ENCODE measurements at regions not wholly inside any gene's neighbourhood (a gene's known extent, or its start where the extent isn't known, plus 50 kb on each side); places are given as distances from the start of the nearest gene placed in this dataset.
"Not testable (repeated sequence)": the region's sequence is repeated elsewhere in the genome, so short reads cannot be mapped to it uniquely, and the experiment has no call there.

DNA sequence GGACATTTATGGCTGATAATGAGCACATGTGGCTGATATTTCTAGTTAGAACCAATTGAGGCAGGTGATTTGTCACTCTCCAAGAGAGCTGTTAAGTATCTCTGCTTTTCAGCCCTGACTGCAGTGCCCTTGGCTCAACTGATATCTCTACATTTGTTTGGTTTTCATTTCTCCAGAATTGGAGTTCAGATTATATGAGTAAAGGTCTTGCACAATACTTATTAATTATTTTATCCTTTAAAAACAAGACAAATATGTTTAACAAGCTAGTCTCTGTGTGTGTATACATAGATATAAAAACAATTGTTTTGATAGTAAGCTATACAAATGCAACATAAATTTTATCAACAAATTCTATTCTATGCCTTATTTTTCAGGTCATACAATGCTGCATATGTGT is 105.2 kb downstream of the BRMS1L start:
- TF ChIP-seq, protein P1, sequence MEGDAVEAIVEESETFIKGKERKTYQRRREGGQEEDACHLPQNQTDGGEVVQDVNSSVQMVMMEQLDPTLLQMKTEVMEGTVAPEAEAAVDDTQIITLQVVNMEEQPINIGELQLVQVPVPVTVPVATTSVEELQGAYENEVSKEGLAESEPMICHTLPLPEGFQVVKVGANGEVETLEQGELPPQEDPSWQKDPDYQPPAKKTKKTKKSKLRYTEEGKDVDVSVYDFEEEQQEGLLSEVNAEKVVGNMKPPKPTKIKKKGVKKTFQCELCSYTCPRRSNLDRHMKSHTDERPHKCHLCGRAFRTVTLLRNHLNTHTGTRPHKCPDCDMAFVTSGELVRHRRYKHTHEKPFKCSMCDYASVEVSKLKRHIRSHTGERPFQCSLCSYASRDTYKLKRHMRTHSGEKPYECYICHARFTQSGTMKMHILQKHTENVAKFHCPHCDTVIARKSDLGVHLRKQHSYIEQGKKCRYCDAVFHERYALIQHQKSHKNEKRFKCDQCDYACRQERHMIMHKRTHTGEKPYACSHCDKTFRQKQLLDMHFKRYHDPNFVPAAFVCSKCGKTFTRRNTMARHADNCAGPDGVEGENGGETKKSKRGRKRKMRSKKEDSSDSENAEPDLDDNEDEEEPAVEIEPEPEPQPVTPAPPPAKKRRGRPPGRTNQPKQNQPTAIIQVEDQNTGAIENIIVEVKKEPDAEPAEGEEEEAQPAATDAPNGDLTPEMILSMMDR (IDR thresholded peaks at IDR 0.05), result no peak

DNA sequence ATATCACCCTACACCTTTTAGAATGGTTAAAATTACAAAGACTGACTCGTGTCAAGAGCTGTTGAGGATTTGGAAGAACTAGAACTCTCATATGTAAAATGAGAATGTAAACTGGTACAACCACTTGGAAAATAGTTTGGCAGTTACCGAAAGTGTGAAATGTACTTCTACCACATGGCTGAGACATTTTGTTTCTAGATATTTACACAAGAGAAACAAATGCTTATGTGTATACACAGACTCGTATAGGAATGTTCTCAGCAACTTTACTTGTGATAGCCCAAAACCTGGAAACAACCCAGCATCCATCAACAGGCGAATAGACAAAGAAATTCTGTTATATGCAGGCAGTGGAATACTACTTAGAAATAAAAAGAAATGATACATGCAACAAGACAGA is 103.0 kb downstream of the BRMS1L start:
- TF ChIP-seq, protein P1 (IDR thresholded peaks at IDR 0.05), result no peak
- Histone ChIP-seq H3K36me3 (no peaks in the 10 kb centered on the region), H3K27me3 (peaks cover 0 to 3% (median 0%) of the 10 kb centered on the region in 7 donors), H3K9me3 (no peaks in the 10 kb centered on the region), H3K4me1 (no peaks in the 10 kb centered on the region), H3K27ac (no peak overlapping the region), H3K4me3 (no peak overlapping the region)
- ATAC-seq (no peak), DNase-seq (no peak)
- WGBS, 2 donors, result 64 to 66% methylated on average over 4 of the region's 4 CpGs
- intact Hi-C loops (cut with DNase I), result no loop called here

More for the DNA sequence above, 105.2 kb downstream of the BRMS1L start:
- intact Hi-C loops (cut with DNase I), result no loop called here
- Histone ChIP-seq H3K27ac (no peak overlapping the region), H3K36me3 (no peaks in the 10 kb centered on the region), H3K4me1 (no peaks in the 10 kb centered on the region), H3K27me3 (peaks cover 0 to 6% (median 0%) of the 10 kb centered on the region in 7 donors), H3K4me3 (no peak overlapping the region), H3K9me3 (no peaks in the 10 kb centered on the region)
- no peak for ATAC-seq
- DNase-seq, result no peak

DNA sequence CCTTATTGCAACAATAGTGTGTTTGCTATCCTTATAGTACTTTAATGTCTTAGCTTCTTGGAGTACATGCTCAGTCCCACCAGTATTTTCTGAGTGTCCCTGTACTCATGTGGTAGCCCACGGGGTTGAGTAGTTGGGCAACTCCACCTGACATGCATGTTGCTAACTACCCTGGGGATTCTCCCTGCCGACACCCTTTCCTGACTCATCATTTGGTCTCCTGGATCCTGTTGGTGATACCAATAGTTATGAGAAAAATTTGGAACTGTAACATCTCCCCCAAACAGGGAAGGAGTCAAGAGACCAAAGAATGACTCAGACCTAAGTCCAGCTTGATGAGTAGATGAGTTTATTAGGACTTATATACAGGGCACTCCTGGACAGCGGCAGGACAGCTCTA is 101.6 kb downstream of the BRMS1L start:
- WGBS, 2 donors, result 81 to 89% methylated on average over 3 of the region's 3 CpGs

DNA sequence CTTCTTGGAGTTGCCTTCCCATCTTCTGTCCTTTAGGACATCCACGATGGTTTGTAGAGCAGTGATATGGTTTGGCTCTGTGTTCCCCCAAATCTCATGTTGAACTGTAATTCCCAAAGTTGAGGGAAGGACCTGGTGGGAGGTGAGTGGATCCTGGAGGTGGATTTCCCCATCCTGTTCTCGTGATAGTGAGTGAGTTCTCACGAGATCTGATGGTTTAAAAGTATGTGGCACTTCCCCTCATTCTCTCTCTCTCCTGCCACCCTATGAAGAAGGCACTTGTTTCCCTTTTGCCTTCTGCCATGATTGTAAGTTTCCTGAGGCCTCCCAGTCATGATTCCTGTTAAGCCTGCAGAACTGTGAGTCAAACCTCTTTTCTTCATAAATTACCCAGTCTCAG is 99.2 kb downstream of the BRMS1L start:
- no peak for ATAC-seq

More for the DNA sequence above, 101.6 kb downstream of the BRMS1L start:
- no peaks in the 10 kb centered on the region for H3K4me1 ChIP-seq
- intact Hi-C loops (cut with DNase I), result no loop called here
- peaks cover 0 to 3% (median 0%) of the 10 kb centered on the region in 7 donors for H3K27me3 ChIP-seq
- TF ChIP-seq, protein P1 (IDR thresholded peaks at IDR 0.05), result no peak
- no peak overlapping the region for H3K27ac ChIP-seq
- DNase-seq (no peak), ATAC-seq (no peak)
- H3K4me3 ChIP-seq, result no peak overlapping the region
- no peaks in the 10 kb centered on the region for H3K36me3 ChIP-seq
- H3K9me3 ChIP-seq, result no peaks in the 10 kb centered on the region

DNA sequence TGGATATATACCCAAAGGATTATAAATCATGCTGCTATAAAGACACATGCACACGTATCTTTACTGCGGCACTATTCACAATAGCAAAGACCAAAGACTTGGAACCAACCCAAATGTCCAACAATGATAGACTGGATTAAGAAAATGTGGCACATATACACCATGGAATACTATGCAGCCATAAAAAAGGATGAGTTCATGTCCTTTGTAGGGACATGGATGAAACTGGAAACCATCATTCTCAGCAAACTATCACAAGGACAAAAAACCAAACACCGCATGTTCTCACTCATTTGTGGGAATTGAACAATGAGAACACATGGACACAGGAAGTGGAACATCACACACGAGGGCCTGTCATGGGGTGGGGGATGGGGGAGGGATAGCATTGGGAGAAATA is 96.5 kb downstream of the BRMS1L start:
- H3K36me3 ChIP-seq; ATAC-seq; DNase-seq; H3K27me3 ChIP-seq; H3K9me3 ChIP-seq; H3K4me3 ChIP-seq; H3K4me1 ChIP-seq; H3K27ac ChIP-seq; intact Hi-C loops (cut with DNase I): not testable (repeated sequence)
- WGBS, 2 donors, result 85 to 94% methylated on average over 4 of the region's 4 CpGs

More for the DNA sequence above, 99.2 kb downstream of the BRMS1L start:
- no peaks in the 10 kb centered on the region for H3K36me3 ChIP-seq
- H3K27me3 ChIP-seq, result peaks cover 0 to 2% (median 0%) of the 10 kb centered on the region in 7 donors
- no peak overlapping the region for H3K4me3 ChIP-seq
- TF ChIP-seq, protein P1 (IDR thresholded peaks at IDR 0.05), result no peak
- intact Hi-C loops (cut with DNase I), result no loop called here
- no peaks in the 10 kb centered on the region for H3K4me1 ChIP-seq
- 55 to 62% methylated on average over 3 of the region's 3 CpGs for WGBS, 2 donors
- no peaks in the 10 kb centered on the region for H3K9me3 ChIP-seq
- H3K27ac ChIP-seq, result no peak overlapping the region
- DNase-seq, result no peak
